SJCRH30 (cell line): ENCODE measurements at regions not wholly inside any gene's neighbourhood (a gene's known extent, or its start where the extent isn't known, plus 50 kb on each side); places are given as distances from the start of the nearest gene placed in this dataset.

Experiments
- DNase-seq, 2 experiments: peaks; one replicate each; pipeline ENCODE4 v3.0.0-alpha.2; 2015 to 2020
- H3K27ac ChIP-seq: fragments of 250-450 bp; sonication (Bioruptor Pico); 2 replicates; pipeline ENCODE4 v1.5.1; 2020; ENCODE audit warnings: mild to moderate bottlenecking, moderate library complexity
- H3K27me3 ChIP-seq: fragments of 250-450 bp; sonication (Bioruptor Pico); 2 replicates; pipeline ENCODE4 v1.5.1; 2020; ENCODE audit warnings: mild to moderate bottlenecking, moderate library complexity
- H3K36me3 ChIP-seq: fragments of 250-450 bp; sonication (Bioruptor Pico); 2 replicates; pipeline ENCODE4 v1.5.1; 2020; ENCODE audit warnings: mild to moderate bottlenecking, moderate library complexity
- H3K4me1 ChIP-seq: fragments of 250-450 bp; sonication (Bioruptor Pico); 2 replicates; pipeline ENCODE4 v1.5.1; 2020; ENCODE audit warnings: mild to moderate bottlenecking, moderate library complexity
- H3K4me3 ChIP-seq: fragments of 250-450 bp; sonication (Bioruptor Pico); 2 replicates; pipeline ENCODE4 v1.5.1; 2020; ENCODE audit warnings: mild to moderate bottlenecking, moderate library complexity
- H3K9me3 ChIP-seq: fragments of 250-450 bp; sonication (Bioruptor Pico); replicated peaks from 2 replicates; pipeline ENCODE4 v1.5.1; 2020; ENCODE audit warnings: mild to moderate bottlenecking, moderate library complexity

GRCh38 chr4:102141842-102142241 lies 203.4 kb downstream of the SLC39A8 start:
- Histone ChIP-seq H3K4me1 (no peaks in the 10 kb centered on the region), H3K4me3 (no peak overlapping the region), H3K9me3 (no peaks in the 10 kb centered on the region), H3K27ac (no peak overlapping the region), H3K27me3 (no peaks in the 10 kb centered on the region), H3K36me3 (no peaks in the 10 kb centered on the region)
- no peak for DNase-seq

- Histone ChIP-seq H3K9me3 (no peaks in the 10 kb centered on the region), H3K4me1 (no peaks in the 10 kb centered on the region), H3K4me3 (no peak overlapping the region), H3K27me3 (no peaks in the 10 kb centered on the region), H3K36me3 (no peaks in the 10 kb centered on the region), H3K27ac (no peak overlapping the region)
- DNase-seq, result no peak
Observed at GRCh38 chr4:102139932-102140331, 205.3 kb downstream of the SLC39A8 start.

- H3K27me3 ChIP-seq, result no peaks in the 10 kb centered on the region
- DNase-seq, result no peak
- no peak overlapping the region for H3K4me3 ChIP-seq
- H3K27ac ChIP-seq, result no peak overlapping the region
- no peaks in the 10 kb centered on the region for H3K36me3 ChIP-seq
- no peaks in the 10 kb centered on the region for H3K9me3 ChIP-seq
- no peaks in the 10 kb centered on the region for H3K4me1 ChIP-seq
Observed at GRCh38 chr4:102139132-102139573, 206.1 kb downstream of the SLC39A8 start.

GRCh38 chr4:102137217-102137616 lies 208.1 kb downstream of the SLC39A8 start:
- H3K4me3 ChIP-seq, result no peak overlapping the region
- no peaks in the 10 kb centered on the region for H3K27me3 ChIP-seq
- H3K4me1 ChIP-seq, result no peaks in the 10 kb centered on the region
- no peaks in the 10 kb centered on the region for H3K36me3 ChIP-seq
- H3K9me3 ChIP-seq, result no peaks in the 10 kb centered on the region
- DNase-seq, result no peak
- H3K27ac ChIP-seq, result no peak overlapping the region

- no peaks in the 10 kb centered on the region for H3K27me3 ChIP-seq
- DNase-seq, result no peak
- H3K4me3 ChIP-seq, result no peak overlapping the region
Observed at GRCh38 chr4:102129810-102130209, 215.5 kb downstream of the SLC39A8 start.

More at GRCh38 chr4:102129810-102130209, 215.5 kb downstream of the SLC39A8 start:
- Histone ChIP-seq H3K36me3 (no peaks in the 10 kb centered on the region), H3K4me1 (no peaks in the 10 kb centered on the region), H3K27ac (no peak overlapping the region), H3K9me3 (no peaks in the 10 kb centered on the region)
